PC-3 (cell line): ENCODE measurements at regions not wholly inside any gene's neighbourhood (a gene's known extent, or its start where the extent isn't known, plus 50 kb on each side); places are given as distances from the start of the nearest gene placed in this dataset.

Experiments
- ATAC-seq: fragments of 200-7000 bp; cut with Tn5 transposase; 2 replicates; pipeline ENCODE4 v1.9.1; 2020; ENCODE audit warnings: mild to moderate bottlenecking, moderate library complexity
- BruUV-seq: library from RNA; stranded (reverse); fragments of 400-500 nt; replicated peaks from 2 replicates; lab custom pipeline; 2021; lab: Mats Ljungman, UMichigan
- CTCF ChIA-PET: fragments of 300-600 bp; sonication (Branson Sonifier 250); formaldehyde crosslinking; loops from one replicate; lab custom pipeline; 2022; ENCODE audit warnings: antibody characterized with exemption; lab: Charles Lee
- POLR2A ChIA-PET: fragments of 300-600 bp; sonication (Branson Sonifier 250); formaldehyde crosslinking; loops from one replicate; lab custom pipeline; 2022; ENCODE audit warnings: antibody characterized with exemption; ENCODE audit not compliant: unreplicated experiment; lab: Charles Lee
- DNase-seq: peaks from one replicate; pipeline ENCODE4 v3.0.0-alpha.2; 2015
- H2AFZ ChIP-seq: fragments of 300-600 bp; sonication (generic); 2 replicates; pipeline ENCODE4 v1.6.0; 2016; ENCODE audit warnings: antibody characterized with exemption, low read length
- H3F3A ChIP-seq: fragments of 300-600 bp; sonication (generic); one replicate; pipeline ENCODE4 v1.6.0; 2017; ENCODE audit warnings: antibody characterized with exemption, low read length, control low read depth, mild to moderate bottlenecking; ENCODE audit not compliant: unreplicated experiment
- H3K27ac ChIP-seq: fragments of 300-600 bp; sonication (generic); 2 replicates; pipeline ENCODE4 v1.5.1; 2016; ENCODE audit warnings: mild to moderate bottlenecking, low read length
- H3K27me3 ChIP-seq: fragments of 300-600 bp; sonication (generic); 2 replicates; pipeline ENCODE4 v1.6.1; 2016; ENCODE audit warnings: low read length, mixed read lengths
- H3K36me3 ChIP-seq: fragments of 300-600 bp; sonication (generic); 2 replicates; pipeline ENCODE4 v1.6.1; 2016; ENCODE audit warnings: low read depth, mixed run types, low read length, mixed read lengths
- H3K4me1 ChIP-seq: fragments of 300-600 bp; sonication (generic); 2 replicates; pipeline ENCODE4 v1.5.1; 2016; ENCODE audit warnings: low read length; ENCODE audit not compliant: insufficient read depth
- H3K4me2 ChIP-seq: fragments of 300-600 bp; sonication (generic); 2 replicates; pipeline ENCODE4 v1.6.0; 2016; ENCODE audit warnings: low read length
- H3K4me3 ChIP-seq: fragments of 300-600 bp; sonication (generic); 2 replicates; pipeline ENCODE4 v1.5.1; 2016; ENCODE audit warnings: mild to moderate bottlenecking, low read length, mixed read lengths
- H3K79me2 ChIP-seq: fragments of 300-600 bp; sonication (generic); 2 replicates; pipeline ENCODE4 v1.6.1; 2017; ENCODE audit warnings: low read length, mixed read lengths
- H3K9ac ChIP-seq: fragments of 300-600 bp; sonication (generic); 2 replicates; pipeline ENCODE4 v1.6.0; 2016; ENCODE audit warnings: mild to moderate bottlenecking, low read length
- H3K9me2 ChIP-seq: fragments of 300-600 bp; sonication (generic); replicated peaks from 2 replicates; pipeline ENCODE4 v1.6.1; 2016; ENCODE audit warnings: mixed run types, low read length, mixed read lengths
- H3K9me3 ChIP-seq: fragments of 300-600 bp; sonication (generic); 2 replicates; pipeline ENCODE4 v1.6.1; 2016; ENCODE audit warnings: low read length, mixed read lengths
- H4K20me1 ChIP-seq: fragments of 300-600 bp; sonication (generic); 2 replicates; pipeline ENCODE4 v1.6.1; 2016; ENCODE audit warnings: low read length, mixed read lengths
- EZH2 ChIP-seq: fragments of 300-600 bp; sonication (generic); IDR thresholded peaks from one replicate; pipeline ENCODE4 v1.6.1; 2017; ENCODE audit warnings: antibody characterized with exemption, mild to moderate bottlenecking, low read length; ENCODE audit not compliant: unreplicated experiment
- EZH2phosphoT487 ChIP-seq: fragments of 300-600 bp; sonication (generic); IDR thresholded peaks from 2 replicates; pipeline ENCODE4 v1.6.1; 2018; ENCODE audit warnings: mild to moderate bottlenecking, antibody characterized with exemption, low read length, borderline replicate concordance
- intact Hi-C: fragments of 100-400 bp; cut with micrococcal nuclease; formaldehyde crosslinking; loops from 2 replicates; pipeline ENCODE4 v1.9.0; 2023
- TF ChIP-seq, protein P1 (sequence below): fragments of 300-600 bp; sonication (generic); conservative IDR thresholded peaks from 2 replicates; pipeline ENCODE4 v1.5.1; 2017; ENCODE audit warnings: antibody characterized with exemption, low read depth, mild to moderate bottlenecking, low read length

- H3K4me2 ChIP-seq, result no peak overlapping the region
- ATAC-seq, result no peak
- no peaks in the 10 kb centered on the region for H3K27me3 ChIP-seq
- H3F3A ChIP-seq, result no peaks in the 10 kb centered on the region
- H3K4me1 ChIP-seq, result peaks cover 15% of the 10 kb centered on the region
- no peaks in the 10 kb centered on the region for H3K9me2 ChIP-seq
- TF ChIP-seq EZH2phosphoT487, result no peak
- TF ChIP-seq EZH2, result no peak
- TF ChIP-seq, protein P1, sequence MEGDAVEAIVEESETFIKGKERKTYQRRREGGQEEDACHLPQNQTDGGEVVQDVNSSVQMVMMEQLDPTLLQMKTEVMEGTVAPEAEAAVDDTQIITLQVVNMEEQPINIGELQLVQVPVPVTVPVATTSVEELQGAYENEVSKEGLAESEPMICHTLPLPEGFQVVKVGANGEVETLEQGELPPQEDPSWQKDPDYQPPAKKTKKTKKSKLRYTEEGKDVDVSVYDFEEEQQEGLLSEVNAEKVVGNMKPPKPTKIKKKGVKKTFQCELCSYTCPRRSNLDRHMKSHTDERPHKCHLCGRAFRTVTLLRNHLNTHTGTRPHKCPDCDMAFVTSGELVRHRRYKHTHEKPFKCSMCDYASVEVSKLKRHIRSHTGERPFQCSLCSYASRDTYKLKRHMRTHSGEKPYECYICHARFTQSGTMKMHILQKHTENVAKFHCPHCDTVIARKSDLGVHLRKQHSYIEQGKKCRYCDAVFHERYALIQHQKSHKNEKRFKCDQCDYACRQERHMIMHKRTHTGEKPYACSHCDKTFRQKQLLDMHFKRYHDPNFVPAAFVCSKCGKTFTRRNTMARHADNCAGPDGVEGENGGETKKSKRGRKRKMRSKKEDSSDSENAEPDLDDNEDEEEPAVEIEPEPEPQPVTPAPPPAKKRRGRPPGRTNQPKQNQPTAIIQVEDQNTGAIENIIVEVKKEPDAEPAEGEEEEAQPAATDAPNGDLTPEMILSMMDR, result no peak
- POLR2A ChIA-PET, result no interaction called here
- H3K27ac ChIP-seq, result no peak overlapping the region
- H3K9ac ChIP-seq, result no peak overlapping the region
- CTCF ChIA-PET, result interaction anchor here (0.6 kb wide), 1 partner anchor 223 kb away, joined by 5 read pairs; no protein-coding TSS in a partner anchor
- intact Hi-C loops, result no loop called here
- H3K4me3 ChIP-seq, result no peak overlapping the region
- H3K9me3 ChIP-seq, result no peaks in the 10 kb centered on the region
- H4K20me1 ChIP-seq, result no peaks in the 10 kb centered on the region
- DNase-seq, result no peak
- H3K79me2 ChIP-seq, result no peaks in the 10 kb centered on the region
- no peaks in the 10 kb centered on the region for H3K36me3 ChIP-seq
- H2AFZ ChIP-seq, result no peak overlapping the region
- no TSS peak for BruUV-seq
Observed at GRCh38 chr17:5872831-5873230, 197.3 kb upstream of the WSCD1 start.

DNA sequence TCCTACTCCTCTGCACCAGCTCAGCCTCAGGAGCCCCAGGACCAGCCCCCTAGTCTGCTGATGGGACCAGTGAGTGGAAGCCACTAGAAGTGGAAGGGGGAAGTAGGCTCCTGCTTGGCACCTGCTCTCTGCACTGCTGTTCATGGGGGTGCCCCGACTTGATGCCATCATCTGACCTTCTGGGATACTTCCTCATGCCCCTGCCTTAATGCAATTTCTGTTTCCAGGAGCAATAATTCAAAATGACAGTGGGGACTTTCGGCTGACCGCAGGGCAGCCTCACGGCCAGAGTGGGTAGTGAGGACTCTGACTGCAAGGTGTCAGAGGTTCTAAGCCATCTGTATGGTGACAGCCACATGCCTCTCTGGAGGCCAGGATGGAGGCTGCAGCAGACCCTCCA, 196.4 kb upstream of the WSCD1 start:
- Histone ChIP-seq H3K4me2 (no peak overlapping the region), H3K36me3 (no peaks in the 10 kb centered on the region), H3K27me3 (no peaks in the 10 kb centered on the region), H3K9me3 (no peaks in the 10 kb centered on the region), H3K79me2 (no peaks in the 10 kb centered on the region), H3K27ac (no peak overlapping the region), H3K9me2 (no peaks in the 10 kb centered on the region), H3K4me3 (no peak overlapping the region), H3K9ac (no peak overlapping the region), H3F3A (no peaks in the 10 kb centered on the region), H3K4me1 (peaks cover 19% of the 10 kb centered on the region), H2AFZ (no peak overlapping the region), H4K20me1 (no peaks in the 10 kb centered on the region)
- BruUV-seq, result no TSS peak
- intact Hi-C loops, result no loop called here
- TF ChIP-seq EZH2 (no peak), EZH2phosphoT487 (no peak)
- TF ChIP-seq, protein P1, result no peak
- POLR2A ChIA-PET, result no interaction called here
- DNase-seq (no peak), ATAC-seq (no peak)
- CTCF ChIA-PET, result no interaction called here

DNA sequence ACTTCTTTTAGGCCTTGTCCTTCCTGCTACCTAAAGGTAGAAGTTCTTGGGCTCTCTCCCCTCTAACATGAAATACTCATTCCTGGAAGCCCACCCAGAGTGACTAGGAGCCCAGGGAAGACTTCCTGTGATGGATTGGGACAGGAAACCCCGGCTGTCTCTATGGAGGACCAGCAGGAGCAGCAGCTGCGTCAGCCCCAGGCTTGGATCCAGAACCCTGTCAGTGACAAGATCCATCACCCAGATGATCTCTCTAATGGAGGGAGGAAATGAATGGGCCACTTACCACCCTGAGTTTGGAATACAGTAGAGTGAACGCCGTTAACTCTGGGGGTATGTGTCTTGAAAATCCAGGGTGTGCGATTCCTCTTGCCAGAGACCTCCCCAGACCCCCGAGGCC, 195.7 kb upstream of the WSCD1 start:
- Histone ChIP-seq H3K4me2 (no peak overlapping the region), H4K20me1 (no peaks in the 10 kb centered on the region), H3K36me3 (no peaks in the 10 kb centered on the region), H3K4me3 (no peak overlapping the region), H3K79me2 (no peaks in the 10 kb centered on the region), H3K9me2 (no peaks in the 10 kb centered on the region), H3K4me1 (peaks cover 19% of the 10 kb centered on the region), H3K9me3 (no peaks in the 10 kb centered on the region), H3K27ac (no peak overlapping the region), H3K27me3 (no peaks in the 10 kb centered on the region), H3F3A (no peaks in the 10 kb centered on the region), H3K9ac (no peak overlapping the region), H2AFZ (no peak overlapping the region)
- DNase-seq (no peak), ATAC-seq (no peak)
- intact Hi-C loops, result no loop called here
- CTCF ChIA-PET, result no interaction called here
- BruUV-seq, result no TSS peak
- TF ChIP-seq EZH2 (no peak), EZH2phosphoT487 (no peak)
- TF ChIP-seq, protein P1, result no peak
- POLR2A ChIA-PET, result no interaction called here
